Neural progenitor cell (in vitro differentiated cells): ENCODE measurements at regions not wholly inside any gene's neighbourhood (a gene's known extent, or its start where the extent isn't known, plus 50 kb on each side); places are given as distances from the start of the nearest gene placed in this dataset.

Experiments
- DNase-seq: peaks from one replicate; pipeline ENCODE4 v3.0.0-alpha.2; 2016; ENCODE audit warnings: low spot score
- H2AFZ ChIP-seq: fragments of 200-600 bp; sonication (generic); replicated peaks from 2 replicates; pipeline ENCODE4 v1.6.1; 2016; ENCODE audit warnings: antibody characterized with exemption
- H3F3A ChIP-seq: fragments of 200-600 bp; sonication (generic); 2 replicates; pipeline ENCODE4 v1.6.1; 2016; ENCODE audit warnings: antibody characterized with exemption, low read depth
- H3K27ac ChIP-seq: fragments of 200-600 bp; sonication (generic); 2 replicates; pipeline ENCODE4 v1.5.1; 2016; ENCODE audit warnings: mild to moderate bottlenecking
- H3K27me3 ChIP-seq: fragments of 200-600 bp; sonication (generic); 2 replicates; pipeline ENCODE4 v1.6.1; 2016; ENCODE audit warnings: mild to moderate bottlenecking, moderate library complexity
- H3K36me3 ChIP-seq: fragments of 200-600 bp; sonication (generic); 2 replicates; pipeline ENCODE4 v1.5.1; 2016
- H3K4me1 ChIP-seq: fragments of 200-600 bp; sonication (generic); 2 replicates; pipeline ENCODE4 v1.6.1; 2016; ENCODE audit warnings: mixed run types
- H3K4me2 ChIP-seq: fragments of 200-600 bp; sonication (generic); 2 replicates; pipeline ENCODE4 v1.6.1; 2016
- H3K4me3 ChIP-seq: fragments of 200-600 bp; sonication (generic); 2 replicates; pipeline ENCODE4 v1.5.1; 2016
- H3K79me2 ChIP-seq: fragments of 200-600 bp; sonication (generic); 2 replicates; pipeline ENCODE4 v1.6.1; 2016; ENCODE audit warnings: low read depth
- H3K9ac ChIP-seq: fragments of 200-600 bp; sonication (generic); 2 replicates; pipeline ENCODE4 v1.6.1; 2016
- H3K9me3 ChIP-seq: fragments of 200-600 bp; sonication (generic); 2 replicates; pipeline ENCODE4 v1.5.1; 2016; ENCODE audit warnings: low read depth
- H4K20me1 ChIP-seq: fragments of 200-600 bp; sonication (generic); 2 replicates; pipeline ENCODE4 v1.6.1; 2016; ENCODE audit warnings: low read depth
- H3K27ac Mint-ChIP-seq: 3 replicates; pipeline ENCODE4 v1.8.0; 2021; ENCODE audit warnings: mixed read lengths
- H3K27me3 Mint-ChIP-seq: 2 replicates; pipeline ENCODE4 v1.8.0; 2022; ENCODE audit warnings: low read depth, mild to moderate bottlenecking, inconsistent platforms, moderate library complexity, mixed read lengths; ENCODE audit not compliant: insufficient read depth
- H3K36me3 Mint-ChIP-seq: 3 replicates; pipeline ENCODE4 v1.8.0; 2021; ENCODE audit warnings: mixed read lengths
- H3K4me1 Mint-ChIP-seq: 3 replicates; pipeline ENCODE4 v1.8.0; 2021; ENCODE audit warnings: mixed read lengths
- H3K4me3 Mint-ChIP-seq: 3 replicates; pipeline ENCODE4 v1.8.0; 2021; ENCODE audit warnings: mild to moderate bottlenecking, moderate library complexity, mixed read lengths
- H3K9me3 Mint-ChIP-seq: 3 replicates; pipeline ENCODE4 v1.8.0; 2020; ENCODE audit warnings: mixed read lengths
- EZH2 ChIP-seq: fragments of 200-600 bp; sonication (generic); IDR thresholded peaks from 2 replicates; pipeline ENCODE4 v1.6.1; 2017; ENCODE audit warnings: antibody characterized with exemption, mild to moderate bottlenecking, moderate library complexity
- EZH2phosphoT487 ChIP-seq: fragments of 200-600 bp; sonication (generic); IDR thresholded peaks from 2 replicates; pipeline ENCODE4 v1.6.1; 2017; ENCODE audit warnings: antibody characterized with exemption
- TF ChIP-seq, protein P1 (sequence below): fragments of 200-600 bp; sonication (generic); IDR thresholded peaks from 2 replicates; pipeline ENCODE4 v1.5.1; 2017; ENCODE audit warnings: antibody characterized with exemption, mild to moderate bottlenecking

DNA sequence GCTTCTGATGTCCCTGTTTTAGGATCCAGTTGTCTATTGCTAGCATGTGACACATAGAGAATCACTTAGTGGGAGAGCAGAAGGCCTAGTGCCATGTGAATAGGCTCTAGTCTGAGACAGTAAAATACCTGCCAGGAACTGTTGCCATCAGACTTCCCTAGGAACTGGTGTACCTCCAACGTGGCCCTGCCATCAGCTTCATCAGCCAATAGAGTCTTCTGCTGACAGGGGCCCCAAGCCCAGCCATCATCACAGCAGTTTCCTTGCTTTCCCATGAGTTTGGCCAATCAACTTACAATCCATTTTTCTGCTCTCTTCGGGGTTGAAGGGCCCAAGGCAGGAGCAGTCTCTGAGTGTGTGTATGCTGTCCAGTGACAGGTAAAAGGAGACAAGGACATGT lies 128.4 kb upstream of the ADRA1B start:
- Histone ChIP-seq H3F3A (no peaks in the 10 kb centered on the region), H4K20me1 (no peaks in the 10 kb centered on the region), H3K27ac (no peak overlapping the region), H3K4me3 (no peak overlapping the region), H3K79me2 (no peaks in the 10 kb centered on the region), H3K9me3 (no peaks in the 10 kb centered on the region), H3K4me1 (peaks cover 7% of the 10 kb centered on the region), H2AFZ (no peak overlapping the region), H3K36me3 (no peaks in the 10 kb centered on the region), H3K4me2 (no peak overlapping the region), H3K27me3 (no peaks in the 10 kb centered on the region), H3K9ac (no peak overlapping the region)
- no peak for TF ChIP-seq EZH2phosphoT487
- TF ChIP-seq, protein P1, sequence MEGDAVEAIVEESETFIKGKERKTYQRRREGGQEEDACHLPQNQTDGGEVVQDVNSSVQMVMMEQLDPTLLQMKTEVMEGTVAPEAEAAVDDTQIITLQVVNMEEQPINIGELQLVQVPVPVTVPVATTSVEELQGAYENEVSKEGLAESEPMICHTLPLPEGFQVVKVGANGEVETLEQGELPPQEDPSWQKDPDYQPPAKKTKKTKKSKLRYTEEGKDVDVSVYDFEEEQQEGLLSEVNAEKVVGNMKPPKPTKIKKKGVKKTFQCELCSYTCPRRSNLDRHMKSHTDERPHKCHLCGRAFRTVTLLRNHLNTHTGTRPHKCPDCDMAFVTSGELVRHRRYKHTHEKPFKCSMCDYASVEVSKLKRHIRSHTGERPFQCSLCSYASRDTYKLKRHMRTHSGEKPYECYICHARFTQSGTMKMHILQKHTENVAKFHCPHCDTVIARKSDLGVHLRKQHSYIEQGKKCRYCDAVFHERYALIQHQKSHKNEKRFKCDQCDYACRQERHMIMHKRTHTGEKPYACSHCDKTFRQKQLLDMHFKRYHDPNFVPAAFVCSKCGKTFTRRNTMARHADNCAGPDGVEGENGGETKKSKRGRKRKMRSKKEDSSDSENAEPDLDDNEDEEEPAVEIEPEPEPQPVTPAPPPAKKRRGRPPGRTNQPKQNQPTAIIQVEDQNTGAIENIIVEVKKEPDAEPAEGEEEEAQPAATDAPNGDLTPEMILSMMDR = no peak
- TF ChIP-seq EZH2 = no peak
- no peaks in the 10 kb centered on the region for H3K9me3 Mint-ChIP-seq
- no peak overlapping the region for H3K4me3 Mint-ChIP-seq
- DNase-seq = no peak
- no peaks in the 10 kb centered on the region for H3K27me3 Mint-ChIP-seq
- H3K36me3 Mint-ChIP-seq = no peaks in the 10 kb centered on the region
- no peak overlapping the region for H3K27ac Mint-ChIP-seq
- peaks cover 18% of the 10 kb centered on the region for H3K4me1 Mint-ChIP-seq

DNA sequence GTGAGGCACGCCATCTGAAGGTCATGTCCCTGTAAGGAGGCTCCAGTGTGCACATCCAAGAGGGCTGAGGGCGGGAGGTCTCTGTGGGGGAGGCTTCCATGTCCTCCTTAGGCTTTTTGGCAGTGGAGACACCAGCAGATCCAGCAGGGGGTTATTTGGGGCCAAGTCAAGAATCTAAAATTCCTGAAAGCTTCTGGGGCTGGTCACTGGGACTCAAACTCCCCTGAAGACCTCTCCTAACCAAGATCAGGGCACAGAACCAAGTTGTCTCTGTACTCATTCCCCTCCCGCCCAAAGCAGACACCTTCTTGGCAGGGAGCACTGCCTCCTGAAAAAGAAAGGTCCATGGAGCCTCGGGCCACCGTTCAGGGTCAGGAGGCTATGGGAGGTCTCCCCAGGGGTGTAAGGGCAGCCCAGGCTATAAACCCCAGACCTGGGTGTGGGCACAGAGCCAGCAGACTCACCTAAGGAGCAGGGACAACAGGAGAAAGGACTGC lies 127.4 kb upstream of the ADRA1B start:
- Mint-ChIP-seq H3K36me3 (no peaks in the 10 kb centered on the region), H3K27me3 (no peaks in the 10 kb centered on the region), H3K9me3 (no peaks in the 10 kb centered on the region), H3K27ac (no peak overlapping the region), H3K4me3 (no peak overlapping the region), H3K4me1 (peaks cover 13% of the 10 kb centered on the region)
- Histone ChIP-seq H3K27me3 (no peaks in the 10 kb centered on the region), H4K20me1 (no peaks in the 10 kb centered on the region), H2AFZ (no peak overlapping the region), H3K27ac (no peak overlapping the region), H3K4me3 (no peak overlapping the region), H3K9me3 (no peaks in the 10 kb centered on the region), H3K79me2 (no peaks in the 10 kb centered on the region), H3K4me1 (peaks cover 7% of the 10 kb centered on the region), H3K9ac (no peak overlapping the region), H3F3A (no peaks in the 10 kb centered on the region), H3K4me2 (no peak overlapping the region), H3K36me3 (no peaks in the 10 kb centered on the region)
- DNase-seq = no peak
- TF ChIP-seq EZH2phosphoT487 = no peak
- TF ChIP-seq, protein P1 = no peak
- TF ChIP-seq EZH2 = no peak

DNA sequence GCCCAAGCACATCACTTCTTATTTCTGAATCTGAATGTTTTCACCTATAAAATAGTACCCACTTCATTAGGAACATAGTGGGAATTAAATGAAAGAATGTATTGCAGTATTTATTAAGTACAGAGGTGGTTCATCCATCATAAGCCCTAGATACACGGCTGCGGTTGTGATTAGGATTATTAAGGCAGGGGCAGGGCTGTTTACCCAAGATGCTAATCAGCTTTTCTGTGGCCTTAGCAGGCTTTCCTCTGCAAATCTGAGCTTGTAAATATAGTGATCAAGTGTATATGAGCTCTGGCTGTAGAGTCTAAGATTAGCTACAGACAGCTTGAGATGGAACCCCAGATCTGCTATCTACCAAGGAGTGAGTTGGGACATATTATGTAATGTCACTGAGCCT lies 124.1 kb upstream of the ADRA1B start:
- Mint-ChIP-seq H3K27me3 (no peaks in the 10 kb centered on the region), H3K9me3 (no peaks in the 10 kb centered on the region), H3K4me1 (peaks cover 2% of the 10 kb centered on the region), H3K4me3 (no peak overlapping the region), H3K36me3 (no peaks in the 10 kb centered on the region), H3K27ac (no peak overlapping the region)
- no peaks in the 10 kb centered on the region for H3K36me3 ChIP-seq
- DNase-seq = no peak
- no peak overlapping the region for H2AFZ ChIP-seq
- H3K27ac ChIP-seq = no peak overlapping the region
- H3K4me2 ChIP-seq = no peak overlapping the region
- no peaks in the 10 kb centered on the region for H3K9me3 ChIP-seq
- peaks cover 7% of the 10 kb centered on the region for H3K4me1 ChIP-seq
- no peaks in the 10 kb centered on the region for H3F3A ChIP-seq
- H3K9ac ChIP-seq = no peak overlapping the region
- H3K27me3 ChIP-seq = no peaks in the 10 kb centered on the region
- H3K79me2 ChIP-seq = no peaks in the 10 kb centered on the region
- no peak for TF ChIP-seq EZH2phosphoT487
- TF ChIP-seq, protein P1 = no peak
- no peak for TF ChIP-seq EZH2
- no peaks in the 10 kb centered on the region for H4K20me1 ChIP-seq
- H3K4me3 ChIP-seq = no peak overlapping the region
